Erythroblast (primary cell): ENCODE measurements at regions not wholly inside any gene's neighbourhood (a gene's known extent, or its start where the extent isn't known, plus 50 kb on each side); places are given as distances from the start of the nearest gene placed in this dataset.

Source experiments
- GATA1 ChIP-seq: IDR thresholded peaks from 2 replicates; pipeline ENCODE4 v1.6.1; 2011; ENCODE audit warnings: low read depth, mild to moderate bottlenecking, control low read depth, low read length, moderate library complexity
- POLR2A ChIP-seq: IDR thresholded peaks from 2 replicates; pipeline ENCODE4 v1.6.1; 2011; ENCODE audit warnings: mild to moderate bottlenecking, low read length

DNA sequence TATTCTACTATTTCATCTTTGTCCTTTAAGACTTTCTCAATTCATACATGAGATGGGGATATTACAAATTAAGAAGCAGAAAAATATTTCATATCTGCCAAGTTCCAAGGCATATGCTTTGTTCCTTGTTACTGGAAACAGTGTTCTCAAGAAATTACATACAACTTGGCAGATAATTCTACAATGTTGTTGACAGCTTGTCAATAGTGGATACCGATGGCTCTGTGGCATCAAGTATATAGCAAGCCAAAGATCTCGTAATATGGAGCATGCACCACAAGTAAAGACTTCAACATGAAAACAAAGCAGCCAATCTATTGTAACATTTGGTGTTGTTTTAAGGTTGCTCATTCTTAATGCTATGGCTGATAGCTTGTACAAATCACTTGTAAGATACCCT is 598.2 kb upstream of the KLHL29 start:
- TF ChIP-seq POLR2A: no peak
- no peak for TF ChIP-seq GATA1
